ENCODE measurements at regions not wholly inside any gene's neighbourhood (a gene's known extent, or its start where the extent isn't known, plus 50 kb on each side); places are given as distances from the start of the nearest gene placed in this dataset.

DNA sequence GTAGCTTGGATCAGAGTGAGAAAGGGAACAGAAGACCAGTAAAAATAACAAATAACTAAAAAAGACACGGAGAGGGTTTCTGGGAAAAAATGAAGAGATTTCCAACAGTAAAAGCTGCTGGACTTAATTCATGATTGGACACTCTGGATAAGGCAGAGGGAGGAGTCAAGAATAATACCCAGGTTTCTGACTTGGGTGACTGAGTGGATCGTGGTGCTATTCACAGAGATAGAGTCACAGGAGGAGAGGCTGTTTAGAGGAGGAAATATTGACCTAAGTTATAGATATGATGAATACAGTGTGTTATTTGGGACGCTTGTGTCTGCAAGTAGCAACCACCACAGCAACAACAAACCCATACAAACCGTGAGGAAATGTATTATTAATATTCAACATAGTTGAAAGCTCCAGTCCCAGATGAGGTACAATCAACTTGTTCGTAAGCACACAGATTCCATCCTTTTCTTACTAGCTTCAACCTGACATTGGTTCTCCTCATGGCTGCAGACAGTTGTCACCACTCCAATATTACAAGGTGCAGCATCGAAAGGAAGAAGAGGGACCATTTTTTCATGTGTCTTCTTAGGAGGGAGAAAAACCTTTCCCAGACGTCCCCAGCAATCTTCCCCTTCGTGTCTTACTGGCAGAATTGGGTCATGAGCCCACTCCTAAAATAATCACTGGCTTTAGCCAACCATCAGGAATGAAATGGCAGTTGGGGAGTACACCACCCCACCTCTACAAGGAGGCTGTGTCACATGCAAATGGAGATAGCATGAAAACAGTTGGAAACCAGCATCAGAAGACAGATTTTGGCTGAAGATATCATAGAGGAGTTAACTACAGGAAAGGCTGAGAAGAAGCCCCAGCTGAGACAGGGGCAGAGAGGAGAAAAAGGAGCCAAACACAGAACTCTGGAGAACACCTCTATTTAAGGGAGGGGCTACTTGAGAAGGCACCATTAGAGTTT is 387.8 kb downstream of the SHQ1 start:
- DNase-seq (ENCODE audit: low read depth in 2 of 2), result no peak

DNA sequence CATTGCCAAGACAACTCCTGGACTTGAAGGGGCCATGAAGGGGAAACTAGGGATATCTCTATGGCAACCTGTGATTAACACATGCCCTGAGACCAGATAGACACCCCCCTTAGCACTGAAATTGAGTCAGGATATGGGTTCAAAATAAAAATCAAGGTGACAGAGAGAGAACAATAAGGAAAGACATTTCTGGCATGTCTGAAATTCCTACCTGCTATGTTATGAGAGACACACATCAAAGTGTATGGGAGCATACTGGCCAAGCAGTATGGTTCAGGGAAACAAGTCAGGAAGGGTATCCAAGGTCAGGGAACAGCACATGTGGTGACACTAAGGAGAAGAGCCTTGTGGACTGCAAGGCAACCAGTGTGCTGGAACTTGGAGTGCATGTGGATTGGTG is 388.7 kb downstream of the SHQ1 start:
- DNase-seq (ENCODE audit: low read depth in 2 of 2), result no peak

DNA sequence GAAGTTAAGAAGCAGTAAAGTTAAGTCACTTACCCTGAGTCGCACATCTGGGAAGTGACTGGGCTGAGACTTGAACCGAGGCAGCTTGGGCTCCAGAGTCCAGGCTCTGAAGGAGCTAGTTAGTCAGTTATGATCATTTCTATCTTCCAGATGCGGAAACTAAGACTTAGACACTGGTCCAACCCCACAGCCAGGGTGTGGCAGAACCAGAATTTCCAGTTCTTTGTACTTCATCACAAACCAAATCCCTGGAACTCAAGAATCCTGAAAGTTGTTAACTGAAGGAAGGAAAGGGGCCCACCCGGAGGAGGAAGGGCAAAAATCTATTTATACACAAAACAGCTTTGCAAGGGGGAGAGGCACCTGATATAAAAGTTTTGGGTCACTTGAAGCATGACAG is 389.9 kb downstream of the SHQ1 start:
- no peak for DNase-seq (ENCODE audit: low read depth in 2 of 2)

DNA sequence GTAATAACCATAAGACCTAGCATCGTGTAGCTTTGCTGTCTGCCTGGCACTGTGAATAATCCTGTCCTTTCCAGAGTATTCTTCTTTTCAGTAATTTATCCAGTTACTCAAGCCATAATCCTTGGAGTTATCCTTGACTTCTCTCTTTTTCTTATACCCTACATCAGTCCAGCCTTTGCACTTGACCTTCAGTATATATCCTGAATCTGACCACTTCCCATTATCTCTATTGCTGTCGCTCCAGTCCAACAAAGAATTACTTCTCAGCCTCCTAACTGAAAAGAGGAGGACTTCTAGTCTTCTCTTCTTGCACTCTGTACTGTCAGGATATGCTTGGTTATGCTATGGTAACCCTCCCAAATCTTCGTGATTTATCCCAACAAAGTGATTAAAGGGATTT is 393.8 kb downstream of the SHQ1 start:
- no peak for DNase-seq (ENCODE audit: low read depth in 2 of 2)

DNA sequence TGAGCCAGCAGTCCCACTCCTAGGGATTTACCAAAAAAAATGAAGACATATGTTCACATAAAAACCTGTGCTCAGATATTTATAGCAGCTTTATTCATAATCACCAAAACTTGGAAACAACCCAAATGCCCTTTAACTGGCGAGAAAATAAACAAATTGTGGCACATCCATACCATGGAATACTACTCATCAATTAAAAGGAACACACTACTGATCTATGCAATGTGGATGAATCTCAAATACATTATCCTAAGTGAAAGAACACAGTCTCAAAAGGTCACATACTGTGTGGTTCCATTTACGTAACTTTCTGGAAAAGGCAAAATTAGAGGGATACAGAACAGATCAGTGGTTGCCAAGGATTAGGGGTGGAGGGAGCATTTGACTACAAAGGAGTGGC is 394.5 kb downstream of the SHQ1 start:
- no peak for DNase-seq (ENCODE audit: low read depth in 2 of 2)

DNA sequence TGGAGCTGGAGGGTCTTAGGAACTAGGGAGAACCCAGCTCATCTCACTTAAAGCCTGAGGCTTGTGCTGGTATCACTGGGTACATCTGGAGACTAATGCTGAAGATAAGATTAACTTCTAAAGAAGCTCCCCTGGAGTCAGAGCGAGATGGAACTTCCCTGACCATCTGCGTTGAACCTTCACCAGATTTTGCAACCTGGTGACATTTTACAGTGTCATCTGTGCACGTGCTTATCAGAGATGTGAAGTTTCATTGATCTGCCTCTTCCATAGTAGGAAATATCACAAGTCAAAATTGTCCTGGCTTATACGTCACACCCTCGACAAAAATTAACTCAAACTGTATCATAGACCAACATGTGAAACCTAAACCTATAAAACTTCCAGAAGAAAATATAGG is 395.5 kb downstream of the SHQ1 start:
- no peak for DNase-seq (ENCODE audit: low read depth in 2 of 2)

DNA sequence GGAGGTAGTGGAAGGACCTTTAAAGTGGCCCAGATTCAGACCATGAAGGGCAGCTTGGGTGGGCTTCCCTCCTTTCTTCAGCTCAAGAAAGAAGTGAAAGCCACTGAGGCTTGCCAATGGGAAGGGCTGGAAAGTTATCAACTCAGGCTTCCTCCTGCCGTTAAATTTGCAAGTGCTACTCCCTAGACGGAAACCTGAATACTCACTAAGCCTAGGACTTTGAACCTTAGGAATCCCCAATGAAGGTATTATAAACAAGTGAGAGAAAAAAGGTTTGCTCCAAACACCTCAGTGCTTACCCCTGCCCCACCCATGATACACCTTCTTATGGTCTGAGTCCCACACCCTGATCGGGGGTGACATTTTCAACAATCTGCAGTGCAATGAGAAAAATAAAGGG is 396.4 kb downstream of the SHQ1 start:
- no peak for DNase-seq (ENCODE audit: low read depth in 2 of 2)

DNA sequence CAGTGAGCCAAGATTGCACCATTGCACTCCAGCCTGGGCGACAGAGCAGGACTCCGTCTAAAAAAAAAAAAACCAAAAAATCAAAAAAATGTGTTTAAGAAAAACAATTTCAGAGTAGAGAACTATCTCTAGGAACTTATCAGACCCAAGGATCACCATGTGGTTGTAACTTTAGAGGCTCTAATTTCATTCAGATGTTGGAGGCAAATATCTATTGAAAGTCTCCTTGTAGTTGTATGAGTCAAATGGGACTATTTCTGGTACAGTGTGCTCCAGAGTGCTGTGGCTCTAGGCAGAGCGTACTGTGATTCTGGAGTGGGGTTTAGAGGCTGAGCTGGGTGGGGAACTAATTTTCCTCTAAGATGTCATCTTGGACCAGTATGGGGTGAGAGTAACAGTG is 398.7 kb downstream of the SHQ1 start:
- no peak for DNase-seq (ENCODE audit: low read depth in 2 of 2)

DNA sequence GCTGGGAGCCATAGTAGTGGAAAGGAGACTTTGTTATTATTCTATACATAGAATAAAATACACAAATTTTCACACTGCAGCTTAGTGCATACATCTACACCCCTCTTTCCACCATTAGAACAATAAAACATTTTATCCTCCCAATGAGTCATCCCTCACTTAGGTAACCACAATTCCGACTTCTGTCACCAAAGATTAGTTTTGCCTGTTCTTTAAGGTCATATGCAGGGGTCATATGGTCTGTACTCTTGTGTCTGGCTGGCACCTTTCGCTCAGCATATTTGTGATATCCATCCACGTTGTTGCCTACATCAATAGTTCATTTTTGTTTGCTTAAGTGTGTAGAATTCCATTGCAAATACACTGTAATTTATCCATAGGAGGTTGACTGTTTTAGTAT is 399.4 kb downstream of the SHQ1 start:
- no peak for DNase-seq (ENCODE audit: low read depth in 2 of 2)

DNA sequence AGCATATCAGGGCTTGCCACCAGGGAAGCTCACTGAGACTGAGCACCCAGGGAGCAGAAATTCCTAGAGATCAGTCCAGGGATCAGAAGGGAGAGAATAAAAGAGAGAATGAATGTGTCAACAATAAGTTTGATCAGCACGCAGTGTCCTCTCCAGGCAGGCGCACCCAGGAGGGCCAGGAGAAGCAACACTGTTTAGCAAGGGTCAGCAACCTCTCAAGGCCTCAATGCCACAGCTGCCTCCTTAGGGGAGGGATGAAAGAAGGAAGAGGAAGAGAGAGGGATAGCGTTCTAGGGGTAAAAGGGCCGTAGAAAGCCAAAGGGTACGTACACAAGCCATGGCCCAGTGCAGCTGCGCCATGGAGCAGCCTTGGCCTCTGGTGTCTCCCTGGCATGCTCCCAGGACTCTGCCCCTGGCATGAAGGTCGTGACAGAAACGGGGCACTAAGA is 399.8 kb downstream of the SHQ1 start:
- no peak for DNase-seq (ENCODE audit: low read depth in 2 of 2)

DNA sequence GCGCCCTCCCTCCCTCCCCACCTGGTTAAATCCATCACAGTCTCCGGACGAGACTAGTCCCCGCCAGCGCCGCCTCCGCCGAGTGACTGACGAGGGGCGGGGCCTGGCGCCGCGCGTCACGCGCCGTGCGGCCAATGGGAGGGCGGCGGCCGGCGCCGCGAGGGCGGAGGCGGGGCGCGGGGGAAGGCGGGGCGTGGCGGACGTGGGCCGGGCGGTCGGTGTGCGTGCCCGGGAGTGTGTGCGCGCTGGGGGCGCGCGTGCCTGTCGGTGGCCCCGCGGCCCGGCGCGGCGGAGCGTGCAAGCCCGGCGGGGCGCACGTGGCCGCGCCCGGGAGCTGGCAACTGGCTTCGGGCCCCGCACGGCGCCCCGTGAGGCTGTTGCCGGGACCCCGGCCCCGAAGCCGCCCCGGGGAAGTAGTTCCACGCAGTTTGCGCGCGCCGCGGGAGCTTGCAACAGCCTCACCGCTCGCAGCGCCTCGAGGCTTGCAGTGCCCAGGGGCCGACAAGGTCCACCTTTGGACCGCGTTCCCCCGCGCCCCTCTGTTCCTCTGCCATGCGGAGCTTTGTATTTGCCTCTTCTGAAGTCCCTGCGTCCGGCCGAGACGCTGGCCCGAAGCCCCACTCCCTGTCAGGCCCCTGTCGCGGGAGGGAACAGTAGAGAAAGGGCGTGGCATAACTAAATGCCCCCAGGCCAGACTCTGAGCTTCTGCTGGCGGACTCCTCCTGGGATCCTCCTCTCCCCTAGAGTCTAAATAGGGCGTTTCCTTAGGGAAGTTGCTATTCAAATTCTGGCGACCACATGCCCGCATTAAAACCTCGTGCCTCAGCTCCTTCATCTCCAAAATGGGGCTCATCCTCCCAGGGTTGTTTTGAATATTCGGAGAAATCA is 400.9 kb downstream of the SHQ1 start:
- peak; percentile 81 to 85 for DNase-seq (ENCODE audit: low read depth in 2 of 2)

DNA sequence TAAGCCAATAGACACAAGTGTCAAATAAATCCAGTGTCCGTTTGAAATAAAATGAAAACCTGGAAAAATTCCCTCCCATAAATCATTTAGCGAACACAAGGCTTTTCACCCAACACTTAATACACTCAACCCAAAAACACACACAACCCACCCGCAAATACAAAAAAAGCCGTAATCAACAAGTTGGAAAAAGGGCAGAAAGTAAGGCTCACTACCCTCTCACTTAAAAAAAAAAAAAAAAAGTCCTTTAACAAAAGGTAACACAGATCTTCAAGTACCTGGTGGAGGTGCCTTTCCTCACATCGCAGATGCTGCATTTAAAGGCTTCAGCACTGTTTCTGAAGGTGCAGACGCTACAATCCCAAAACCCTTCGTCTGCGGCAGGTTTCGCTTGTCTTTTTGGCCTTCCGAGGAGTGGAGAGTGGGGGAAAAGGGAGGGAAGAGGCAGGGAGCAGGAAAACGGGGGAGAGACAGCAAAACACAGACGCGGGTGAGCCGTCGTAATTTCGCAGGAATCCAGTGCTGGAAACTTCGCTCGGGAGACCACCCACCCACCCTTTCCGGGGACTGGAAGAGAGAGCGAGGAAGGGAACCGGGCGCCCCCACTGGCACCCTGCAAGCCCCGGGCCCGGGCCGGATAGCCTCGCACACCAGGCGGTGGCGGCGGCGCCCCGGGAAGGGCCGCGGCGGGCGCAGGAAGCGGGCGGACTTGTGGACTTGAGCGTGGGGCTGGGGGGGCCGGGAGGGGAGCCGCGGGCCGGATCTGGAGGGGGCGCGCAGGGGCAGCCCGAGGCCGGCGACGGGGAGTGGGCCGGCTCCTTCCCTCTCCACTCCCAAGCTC is 401.8 kb downstream of the SHQ1 start, which contains the start of gene RYBP:
Gene RYBP, minus strand, starts transcription at position 404 of the 841 bp plus-strand sequence.
- peak in 1 of 2 donors; percentile 20 for DNase-seq (ENCODE audit: low read depth in 2 of 2)

DNA sequence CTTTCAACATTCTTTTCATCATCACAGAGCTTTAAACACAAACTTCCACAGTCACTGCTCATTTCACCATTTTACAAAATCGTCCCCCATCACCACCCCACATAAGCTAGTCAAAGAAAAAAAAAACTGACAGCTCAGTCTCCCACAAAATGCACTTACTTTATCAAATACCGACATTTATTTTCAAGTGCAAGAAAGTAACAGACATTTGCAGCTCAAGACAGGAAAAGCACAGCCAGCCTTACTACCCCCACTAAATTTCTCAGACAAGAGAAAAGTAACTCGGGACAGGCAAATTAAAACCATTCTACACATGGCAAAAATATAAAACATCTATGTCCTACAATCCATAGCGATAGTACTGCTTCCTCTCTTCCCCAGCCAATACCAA is 402.4 kb downstream of the SHQ1 start:
- DNase-seq (ENCODE audit: low read depth in 2 of 2), result no peak

DNA sequence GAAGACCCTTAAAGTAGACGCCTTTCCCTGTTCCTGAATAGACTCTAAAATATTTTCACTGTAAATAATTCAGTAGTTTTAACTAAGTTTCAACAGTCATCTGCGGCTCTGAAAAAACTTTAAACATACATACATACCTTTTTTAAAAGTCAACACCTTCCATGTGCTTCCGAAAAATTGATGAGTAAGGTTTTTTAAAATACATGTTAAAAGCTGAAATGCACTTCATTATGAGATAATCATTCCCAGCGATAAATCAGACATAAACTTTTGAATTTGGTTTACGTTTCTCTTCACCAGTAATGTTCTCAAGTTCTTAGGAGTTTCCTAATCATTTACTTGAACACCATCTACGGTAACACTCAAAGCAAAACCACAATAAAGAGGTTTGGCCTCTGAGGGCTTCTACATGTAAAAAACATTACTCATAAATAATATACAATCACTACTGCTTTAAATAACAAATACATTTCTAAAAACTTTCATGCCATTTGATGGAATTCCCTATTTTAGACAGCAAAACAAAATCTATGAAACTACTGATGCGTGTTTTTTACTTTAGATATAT is 403.5 kb downstream of the SHQ1 start:
- DNase-seq (ENCODE audit: low read depth in 2 of 2), result no peak

DNA sequence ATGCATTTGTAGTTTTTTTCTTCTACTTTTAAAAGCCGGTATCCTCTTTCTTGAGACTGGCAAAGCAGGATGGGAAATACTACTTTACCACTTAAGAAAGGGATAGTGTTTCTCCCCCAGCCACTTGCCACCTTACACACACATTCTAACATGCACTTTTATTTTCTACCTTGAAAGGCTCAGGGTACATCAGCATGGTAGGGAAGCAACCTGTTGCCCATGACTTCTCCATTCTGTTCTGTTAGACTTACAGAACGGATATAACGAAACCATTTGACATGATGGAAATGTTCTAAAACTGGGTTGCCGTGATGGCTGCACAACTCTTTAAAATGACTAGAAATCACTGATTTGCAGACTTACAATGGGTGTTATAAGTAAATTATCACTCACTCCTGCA is 405.5 kb downstream of the SHQ1 start:
- no peak for DNase-seq (ENCODE audit: low read depth in 2 of 2)

DNA sequence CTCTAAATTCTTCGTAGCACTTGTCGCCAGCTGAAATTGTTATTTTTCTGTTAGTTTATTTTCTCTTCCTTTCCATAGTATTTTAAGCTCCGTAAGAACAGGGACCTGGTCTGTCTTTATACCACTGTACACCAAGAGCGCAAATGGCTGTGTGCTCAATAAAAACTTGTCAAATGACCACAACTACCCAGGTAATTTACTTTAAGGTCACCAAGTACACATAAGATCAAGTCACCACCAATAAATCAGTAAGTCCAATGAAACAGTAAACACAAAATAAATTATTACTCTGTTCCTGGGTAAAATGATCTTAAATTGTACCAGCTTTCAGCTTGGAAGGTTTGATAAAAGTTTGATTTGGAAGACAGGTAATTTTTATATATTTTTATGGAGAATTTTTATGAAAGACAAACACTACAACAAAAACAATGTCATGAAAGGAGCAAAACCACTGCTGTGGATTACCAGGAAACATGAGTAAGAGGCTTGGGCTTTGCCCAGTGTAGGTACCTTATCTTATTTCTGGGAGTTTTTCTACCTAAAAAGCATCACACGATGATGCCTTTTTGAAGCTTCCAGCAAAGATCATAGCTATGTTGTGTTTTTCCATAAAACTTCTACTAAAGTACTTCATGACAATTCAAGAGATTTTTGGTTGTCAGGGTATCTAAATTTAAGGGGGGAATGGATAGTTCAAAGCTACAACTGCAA is 406.8 kb downstream of the SHQ1 start:
- DNase-seq (ENCODE audit: low read depth in 2 of 2), result no peak

DNA sequence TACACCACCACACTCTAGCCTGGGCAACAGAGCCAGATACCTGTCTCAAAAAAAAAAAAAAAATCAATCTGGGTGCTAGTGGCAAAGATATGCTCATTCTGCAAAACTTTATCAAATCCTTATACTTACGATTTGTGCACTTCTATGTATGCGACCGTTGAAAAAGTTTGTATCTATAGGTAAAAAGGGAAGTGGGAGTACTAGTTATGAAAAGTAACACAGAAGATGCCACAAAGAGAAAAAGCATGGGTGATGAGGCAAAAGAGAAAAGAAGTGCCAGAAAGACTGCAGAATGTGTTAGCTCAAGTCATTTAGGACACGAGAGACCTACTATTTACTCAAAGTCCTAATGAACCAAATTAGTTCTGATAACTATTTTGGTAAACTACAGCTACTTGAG is 407.8 kb downstream of the SHQ1 start:
- no peak for DNase-seq (ENCODE audit: low read depth in 2 of 2)

DNA sequence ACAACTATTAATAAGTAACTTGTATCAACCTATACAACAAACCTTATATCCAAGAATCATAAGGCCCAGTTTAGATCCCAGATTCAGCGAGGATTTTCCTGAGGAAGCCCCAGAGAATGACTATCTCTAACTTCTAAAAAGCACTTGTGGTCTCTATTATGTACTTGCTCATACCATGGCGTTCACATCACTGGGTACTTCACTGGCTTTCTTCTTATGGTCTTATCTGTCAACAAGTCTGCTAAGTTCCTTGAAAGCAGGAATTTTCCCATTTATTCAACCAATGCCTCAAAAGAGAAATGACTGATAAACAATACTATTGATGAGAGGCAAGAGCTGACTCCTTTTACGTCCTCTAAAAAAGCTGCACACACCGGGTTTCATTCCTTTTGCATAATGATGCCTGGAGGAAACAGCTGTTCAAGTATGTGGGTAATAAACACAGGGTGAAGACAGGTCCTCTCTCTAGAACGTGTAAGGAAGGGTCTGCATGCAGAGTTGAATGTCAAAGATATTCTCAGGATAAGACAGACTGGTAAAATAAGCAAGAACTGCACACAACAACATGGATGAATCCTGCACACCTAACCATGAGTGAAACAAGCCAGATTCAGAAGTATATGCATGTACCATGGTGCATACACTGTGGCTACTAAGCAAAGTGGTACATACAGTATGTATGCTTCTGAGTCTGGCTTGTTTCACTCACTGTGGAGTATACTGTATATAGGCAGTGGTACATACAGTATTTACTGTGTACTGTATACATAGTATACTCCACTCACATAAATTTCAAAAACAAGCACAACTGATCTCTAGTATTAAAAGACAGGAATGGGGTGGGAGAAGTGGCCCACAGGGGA is 408.7 kb downstream of the SHQ1 start:
- no peak for DNase-seq (ENCODE audit: low read depth in 2 of 2)

DNA sequence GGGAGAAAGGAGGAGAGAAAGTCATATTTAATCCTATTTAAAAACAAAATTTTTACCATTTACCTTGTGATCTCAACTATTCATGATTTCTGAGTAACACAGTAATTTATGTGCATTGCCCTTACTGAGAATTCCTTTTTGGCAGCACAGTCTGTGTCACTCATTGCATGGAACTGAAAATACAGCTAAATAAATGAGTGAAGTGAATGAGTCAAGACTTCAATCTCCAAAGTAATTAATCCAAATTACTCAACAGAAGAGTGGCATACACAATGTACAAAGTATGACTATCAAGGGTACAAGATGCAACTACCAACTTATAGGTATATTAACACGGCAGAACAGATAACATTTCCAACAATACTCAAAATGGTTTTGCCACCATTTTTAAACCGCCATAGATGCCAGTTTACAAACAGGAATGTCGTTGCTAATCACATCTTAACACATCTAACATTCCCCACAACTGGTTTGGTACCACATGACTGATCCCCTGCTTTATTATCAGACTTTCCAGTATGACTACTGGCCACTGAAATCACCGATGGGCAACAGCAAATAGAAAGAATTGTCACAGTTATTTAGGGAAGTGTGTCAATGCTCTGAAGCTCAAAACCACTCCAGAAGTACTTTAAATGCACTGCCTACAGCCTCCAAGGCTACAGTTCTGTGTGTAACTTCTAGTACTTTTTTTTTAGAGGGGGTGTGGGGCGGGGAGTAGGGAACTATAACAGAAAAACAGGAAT is 410.4 kb downstream of the SHQ1 start:
- no peak for DNase-seq (ENCODE audit: low read depth in 2 of 2)

All from activated CD8-positive, alpha-beta memory T cell treated with anti-CD3 and anti-CD28 coated beads for 4 hours (primary cell).